Erythroblast (primary cell): ENCODE measurements at regions not wholly inside any gene's neighbourhood (a gene's known extent, or its start where the extent isn't known, plus 50 kb on each side); places are given as distances from the start of the nearest gene placed in this dataset.

Experiments used
- GATA1 ChIP-seq: IDR thresholded peaks from 2 replicates; pipeline ENCODE4 v1.6.1; 2011; ENCODE audit warnings: low read depth, mild to moderate bottlenecking, control low read depth, low read length, moderate library complexity
- POLR2A ChIP-seq: IDR thresholded peaks from 2 replicates; pipeline ENCODE4 v1.6.1; 2011; ENCODE audit warnings: mild to moderate bottlenecking, low read length

DNA sequence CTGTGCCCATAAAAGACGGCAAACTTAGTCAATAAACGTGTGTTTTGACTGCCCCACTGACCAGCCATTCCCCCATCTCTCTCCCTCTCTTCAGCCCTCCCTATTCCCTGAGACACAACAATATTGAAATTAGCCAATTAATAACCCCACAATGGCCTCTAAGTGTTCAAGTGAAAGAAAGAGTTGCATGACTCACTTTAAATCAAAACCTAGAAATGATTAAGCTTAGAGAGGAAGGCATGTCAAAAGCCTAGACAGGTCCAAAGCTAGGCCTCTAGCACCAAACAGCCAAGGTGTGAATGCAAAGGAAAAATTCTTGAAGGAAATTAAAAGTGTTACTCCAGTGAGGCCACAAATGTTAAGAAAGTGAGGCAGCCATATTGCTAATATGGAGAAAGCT, 261.6 kb upstream of the TBX18 start:
- TF ChIP-seq POLR2A (no peak), GATA1 (no peak)
